ENCODE measurements at regions not wholly inside any gene's neighbourhood (a gene's known extent, or its start where the extent isn't known, plus 50 kb on each side); places are given as distances from the start of the nearest gene placed in this dataset.

DNA sequence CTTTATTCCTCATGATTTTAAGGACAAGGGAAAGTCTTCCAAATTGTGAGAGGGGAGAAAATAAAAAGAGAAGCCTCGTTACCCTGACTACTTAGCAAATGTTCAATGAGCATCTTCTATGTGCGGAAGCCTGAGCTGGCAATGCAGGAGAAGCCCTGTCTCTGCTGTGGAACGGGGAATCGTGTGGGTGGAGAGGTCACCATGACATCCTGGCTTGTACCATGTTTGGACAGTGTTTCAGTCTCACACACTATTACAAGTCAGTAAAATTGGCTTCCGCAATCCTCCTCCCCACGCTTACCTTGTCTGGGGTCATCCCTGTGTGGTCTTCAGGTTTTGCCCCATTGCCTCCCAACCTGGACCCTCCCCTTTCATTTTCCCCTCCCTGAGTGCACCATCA, 65.0 kb upstream of the PPM1B start:
- TF ChIP-seq, protein P1, sequence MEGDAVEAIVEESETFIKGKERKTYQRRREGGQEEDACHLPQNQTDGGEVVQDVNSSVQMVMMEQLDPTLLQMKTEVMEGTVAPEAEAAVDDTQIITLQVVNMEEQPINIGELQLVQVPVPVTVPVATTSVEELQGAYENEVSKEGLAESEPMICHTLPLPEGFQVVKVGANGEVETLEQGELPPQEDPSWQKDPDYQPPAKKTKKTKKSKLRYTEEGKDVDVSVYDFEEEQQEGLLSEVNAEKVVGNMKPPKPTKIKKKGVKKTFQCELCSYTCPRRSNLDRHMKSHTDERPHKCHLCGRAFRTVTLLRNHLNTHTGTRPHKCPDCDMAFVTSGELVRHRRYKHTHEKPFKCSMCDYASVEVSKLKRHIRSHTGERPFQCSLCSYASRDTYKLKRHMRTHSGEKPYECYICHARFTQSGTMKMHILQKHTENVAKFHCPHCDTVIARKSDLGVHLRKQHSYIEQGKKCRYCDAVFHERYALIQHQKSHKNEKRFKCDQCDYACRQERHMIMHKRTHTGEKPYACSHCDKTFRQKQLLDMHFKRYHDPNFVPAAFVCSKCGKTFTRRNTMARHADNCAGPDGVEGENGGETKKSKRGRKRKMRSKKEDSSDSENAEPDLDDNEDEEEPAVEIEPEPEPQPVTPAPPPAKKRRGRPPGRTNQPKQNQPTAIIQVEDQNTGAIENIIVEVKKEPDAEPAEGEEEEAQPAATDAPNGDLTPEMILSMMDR (IDR thresholded peaks at IDR 0.05; ENCODE audit: borderline replicate concordance, extremely low read depth, low read length, poor library complexity, severe bottlenecking), result no peak
- TF ChIP-seq EZH2 (IDR thresholded peaks at IDR 0.05; ENCODE audit: borderline replicate concordance, low read depth, low read length, severe bottlenecking), result no peak

All from DND-41 (cell line).